ENCODE measurements at regions not wholly inside any gene's neighbourhood (a gene's known extent, or its start where the extent isn't known, plus 50 kb on each side); places are given as distances from the start of the nearest gene placed in this dataset.

DNA sequence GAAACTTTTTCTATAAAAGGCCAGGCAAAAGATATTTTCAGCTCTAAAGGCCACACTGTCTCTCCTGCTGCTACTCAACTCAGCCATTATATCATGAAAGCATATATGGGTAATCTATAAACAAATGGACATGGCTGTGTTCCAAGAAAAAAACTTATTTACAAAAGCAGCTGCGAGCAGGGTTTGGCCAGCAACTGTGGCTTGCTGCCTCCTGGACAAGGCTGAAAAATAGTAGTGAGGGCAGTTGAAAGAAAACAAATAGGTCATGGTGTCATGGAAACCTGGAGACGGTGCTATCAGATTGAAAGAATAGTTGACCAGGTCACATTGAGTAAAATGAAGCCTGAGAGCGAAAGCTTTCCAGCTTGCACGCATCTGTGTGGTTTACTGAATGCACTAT is 89.2 kb upstream of the LRATD1 start:
- TF ChIP-seq, protein P1, sequence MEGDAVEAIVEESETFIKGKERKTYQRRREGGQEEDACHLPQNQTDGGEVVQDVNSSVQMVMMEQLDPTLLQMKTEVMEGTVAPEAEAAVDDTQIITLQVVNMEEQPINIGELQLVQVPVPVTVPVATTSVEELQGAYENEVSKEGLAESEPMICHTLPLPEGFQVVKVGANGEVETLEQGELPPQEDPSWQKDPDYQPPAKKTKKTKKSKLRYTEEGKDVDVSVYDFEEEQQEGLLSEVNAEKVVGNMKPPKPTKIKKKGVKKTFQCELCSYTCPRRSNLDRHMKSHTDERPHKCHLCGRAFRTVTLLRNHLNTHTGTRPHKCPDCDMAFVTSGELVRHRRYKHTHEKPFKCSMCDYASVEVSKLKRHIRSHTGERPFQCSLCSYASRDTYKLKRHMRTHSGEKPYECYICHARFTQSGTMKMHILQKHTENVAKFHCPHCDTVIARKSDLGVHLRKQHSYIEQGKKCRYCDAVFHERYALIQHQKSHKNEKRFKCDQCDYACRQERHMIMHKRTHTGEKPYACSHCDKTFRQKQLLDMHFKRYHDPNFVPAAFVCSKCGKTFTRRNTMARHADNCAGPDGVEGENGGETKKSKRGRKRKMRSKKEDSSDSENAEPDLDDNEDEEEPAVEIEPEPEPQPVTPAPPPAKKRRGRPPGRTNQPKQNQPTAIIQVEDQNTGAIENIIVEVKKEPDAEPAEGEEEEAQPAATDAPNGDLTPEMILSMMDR (IDR thresholded peaks at IDR 0.05; ENCODE audit: insufficient read depth, low read length), result no peak
- TF ChIP-seq REST (IDR thresholded peaks at IDR 0.05; ENCODE audit: insufficient replicate concordance, low read depth), result no peak
- no peak for TF ChIP-seq POLR2AphosphoS5 (IDR thresholded peaks at IDR 0.05; ENCODE audit: low read depth)
- no peak for TF ChIP-seq SPI1 (IDR thresholded peaks at IDR 0.05; ENCODE audit: borderline replicate concordance, low read depth)
